Breast epithelium (tissue), 3 donors: ENCODE measurements at regions not wholly inside any gene's neighbourhood (a gene's known extent, or its start where the extent isn't known, plus 50 kb on each side); places are given as distances from the start of the nearest gene placed in this dataset.

Source experiments
- CTCF ChIP-seq, 3 donors: fragments of 450-650 bp; IDR thresholded peaks; one replicate each; pipeline ENCODE4 v1.5.1; 2016 to 2017; ENCODE audit warnings: antibody characterized with exemption in 3 of 3, mild to moderate bottlenecking in 3 of 3, moderate library complexity in 3 of 3
- POLR2A ChIP-seq: fragments of 450-650 bp; IDR thresholded peaks from one replicate; pipeline ENCODE4 v1.6.1; 2016; ENCODE audit warnings: antibody characterized with exemption, mild to moderate bottlenecking, moderate library complexity

- TF ChIP-seq CTCF (IDR thresholded peaks at IDR 0.05) (no peak), POLR2A (no peak)
Observed at GRCh38 chr3:182182531-182182968, 470.8 kb downstream of the SOX2 start.
